IPS-15b (cell line): ENCODE measurements at regions not wholly inside any gene's neighbourhood (a gene's known extent, or its start where the extent isn't known, plus 50 kb on each side); places are given as distances from the start of the nearest gene placed in this dataset.
A peak's percentile ranks its signal among the peaks of the same experiment; 100 is the strongest.
"Not testable (repeated sequence)": the region's sequence is repeated elsewhere in the genome, so short reads cannot be mapped to it uniquely, and the experiment has no call there.

Experiments used
- H3K27me3 ChIP-seq: one replicate; pipeline ENCODE4 v1.6.1; 2013; ENCODE audit warnings: low read length; ENCODE audit not compliant: control insufficient read depth, insufficient read depth
- H3K36me3 ChIP-seq: one replicate; pipeline ENCODE4 v1.6.1; 2013; ENCODE audit warnings: low read length; ENCODE audit not compliant: control insufficient read depth, insufficient read depth
- H3K4me1 ChIP-seq: one replicate; pipeline ENCODE4 v1.6.1; 2013; ENCODE audit warnings: mild to moderate bottlenecking, low read length; ENCODE audit not compliant: control insufficient read depth, insufficient read depth
- H3K4me3 ChIP-seq: one replicate; pipeline ENCODE4 v1.5.1; 2013; ENCODE audit warnings: low read depth, low read length
- H3K9ac ChIP-seq: one replicate; pipeline ENCODE4 v1.6.1; 2013; ENCODE audit warnings: low read depth, mild to moderate bottlenecking, low read length
- H3K9me3 ChIP-seq: one replicate; pipeline ENCODE4 v1.6.1; 2013; ENCODE audit warnings: mild to moderate bottlenecking, low read length; ENCODE audit not compliant: control insufficient read depth, insufficient read depth

DNA sequence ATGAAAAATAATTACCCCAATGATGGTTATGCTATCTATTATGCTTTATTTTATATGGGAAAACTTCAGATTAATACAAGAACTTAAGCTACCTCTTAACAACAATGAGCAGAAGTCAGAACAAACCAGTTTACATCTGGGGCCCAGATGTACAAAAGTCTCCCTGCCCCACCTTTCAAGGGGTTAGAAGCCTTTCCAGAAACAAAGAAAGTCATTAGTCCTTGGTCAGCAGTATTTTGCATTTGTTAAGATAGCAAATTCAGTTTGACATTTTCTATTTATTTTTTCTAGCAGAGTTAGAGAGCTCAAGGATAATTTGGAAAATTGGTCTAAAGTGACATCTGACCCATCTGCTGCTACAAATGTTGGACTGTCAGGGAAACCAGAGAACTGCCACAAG lies 478.7 kb upstream of the UBE2E2 start:
- H3K4me3 ChIP-seq: no peak overlapping the region
- no peaks in the 10 kb centered on the region for H3K36me3 ChIP-seq
- no peaks in the 10 kb centered on the region for H3K27me3 ChIP-seq
- H3K9ac ChIP-seq: no peak overlapping the region
- no peaks in the 10 kb centered on the region for H3K4me1 ChIP-seq
- no peaks in the 10 kb centered on the region for H3K9me3 ChIP-seq

DNA sequence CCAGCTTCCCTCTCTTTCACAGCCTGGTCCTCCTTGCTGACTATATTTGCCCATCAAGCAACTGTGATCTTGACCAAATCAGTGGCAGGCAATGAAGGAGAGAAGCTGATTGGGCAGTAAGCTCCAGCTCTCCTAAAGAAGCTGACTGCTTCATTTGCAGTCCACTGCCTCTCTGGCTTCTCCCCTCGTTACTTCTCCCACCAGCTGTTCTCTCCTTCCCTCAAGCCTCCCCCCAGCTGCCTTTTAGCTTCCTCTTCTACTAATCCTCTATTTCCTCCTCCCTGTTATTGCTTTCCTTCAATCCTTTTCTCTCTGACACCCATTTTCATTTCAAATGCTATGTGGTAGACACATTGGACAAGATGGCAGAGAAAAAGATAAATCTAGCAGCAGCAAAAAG lies 474.7 kb upstream of the UBE2E2 start:
- no peaks in the 10 kb centered on the region for H3K9me3 ChIP-seq
- H3K4me1 ChIP-seq: no peaks in the 10 kb centered on the region
- no peaks in the 10 kb centered on the region for H3K27me3 ChIP-seq
- no peak overlapping the region for H3K9ac ChIP-seq
- no peak overlapping the region for H3K4me3 ChIP-seq
- H3K36me3 ChIP-seq: no peaks in the 10 kb centered on the region

DNA sequence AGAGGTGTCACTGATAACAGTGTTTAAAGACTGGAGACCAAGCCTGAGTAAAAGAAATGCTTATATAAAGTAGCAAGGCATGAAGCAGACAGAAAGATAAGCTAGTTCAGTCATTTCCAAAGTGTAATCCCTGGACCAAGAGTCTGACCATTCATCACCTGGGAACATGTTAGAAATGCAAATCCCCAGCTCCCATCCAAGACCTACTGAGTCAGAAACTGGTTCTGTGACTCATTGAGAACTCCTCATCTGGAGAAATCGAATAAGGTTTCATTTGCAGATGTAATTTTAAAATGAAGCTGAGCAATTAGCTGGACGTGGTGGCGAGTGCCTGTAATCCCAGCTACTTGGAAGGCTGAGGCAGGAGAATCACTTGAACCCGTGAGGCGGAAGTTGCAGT lies 473.9 kb upstream of the UBE2E2 start:
- no peaks in the 10 kb centered on the region for H3K9me3 ChIP-seq

DNA sequence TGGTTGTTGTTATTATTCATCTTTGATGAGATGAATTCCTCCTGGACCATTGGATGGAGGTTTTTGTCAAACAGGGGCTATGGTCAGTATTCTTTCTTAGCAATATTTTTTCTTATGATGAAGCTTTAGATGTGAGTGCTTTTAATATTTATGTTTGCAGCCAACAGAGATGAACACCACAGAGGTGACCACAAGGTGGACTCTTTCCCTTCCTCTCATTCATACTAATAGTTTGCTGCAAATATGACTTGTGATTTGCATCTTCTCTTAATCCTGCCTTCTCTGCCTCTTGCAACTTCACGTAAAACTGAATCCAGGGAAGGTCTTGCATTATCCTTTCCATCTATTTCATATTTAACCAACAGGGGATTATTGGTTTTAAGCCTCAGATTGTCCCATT lies 473.1 kb upstream of the UBE2E2 start:
- no peaks in the 10 kb centered on the region for H3K9me3 ChIP-seq
- no peak overlapping the region for H3K9ac ChIP-seq
- H3K27me3 ChIP-seq: no peaks in the 10 kb centered on the region
- no peak overlapping the region for H3K4me3 ChIP-seq
- H3K36me3 ChIP-seq: no peaks in the 10 kb centered on the region
- no peaks in the 10 kb centered on the region for H3K4me1 ChIP-seq

More for the DNA sequence above, 473.9 kb upstream of the UBE2E2 start:
- Histone ChIP-seq H3K36me3 (no peaks in the 10 kb centered on the region), H3K4me1 (no peaks in the 10 kb centered on the region), H3K27me3 (no peaks in the 10 kb centered on the region), H3K4me3 (no peak overlapping the region), H3K9ac (no peak overlapping the region)

DNA sequence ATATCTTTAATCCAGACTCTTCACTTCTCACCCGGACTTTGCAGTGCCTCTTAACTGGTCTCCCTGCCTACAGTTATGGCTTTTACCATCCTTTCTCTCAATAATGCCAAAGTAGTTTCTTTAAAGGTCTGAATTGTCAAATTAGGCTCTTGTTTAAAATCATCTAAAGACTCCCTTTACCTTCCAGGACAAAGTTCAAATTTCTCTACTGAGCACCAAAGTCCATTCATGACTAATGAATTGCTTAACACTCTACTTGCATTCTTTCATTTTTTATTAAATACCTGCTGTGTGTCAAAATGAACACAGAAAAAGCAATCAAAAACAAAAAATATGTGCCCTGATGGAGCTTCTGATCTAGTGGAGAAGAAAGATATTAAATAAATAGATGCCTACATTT lies 472.4 kb upstream of the UBE2E2 start:
- H3K36me3 ChIP-seq: no peaks in the 10 kb centered on the region
- no peaks in the 10 kb centered on the region for H3K4me1 ChIP-seq
- no peak overlapping the region for H3K4me3 ChIP-seq
- H3K9ac ChIP-seq: no peak overlapping the region
- H3K9me3 ChIP-seq: no peaks in the 10 kb centered on the region
- no peaks in the 10 kb centered on the region for H3K27me3 ChIP-seq

DNA sequence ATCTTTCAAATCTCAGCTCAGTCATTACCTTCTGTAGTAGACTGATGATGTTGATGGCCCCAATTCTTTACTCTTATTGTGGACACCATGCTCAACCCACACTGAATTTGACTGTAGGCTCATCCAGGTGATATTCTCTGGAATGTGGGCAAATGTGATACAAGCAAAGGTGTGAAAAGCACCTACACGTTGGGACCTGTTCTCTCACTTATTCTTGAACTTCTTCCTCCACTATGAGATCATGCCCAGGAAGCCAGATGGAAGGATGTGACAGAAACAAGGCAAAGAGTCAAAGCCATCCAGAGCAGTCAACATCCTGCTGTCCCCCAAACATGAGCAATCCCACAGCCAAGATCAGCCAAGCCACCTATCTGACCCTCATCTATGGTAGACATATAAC lies 471.2 kb upstream of the UBE2E2 start:
- no peak overlapping the region for H3K9ac ChIP-seq
- no peak overlapping the region for H3K4me3 ChIP-seq
- H3K4me1 ChIP-seq: no peaks in the 10 kb centered on the region
- no peaks in the 10 kb centered on the region for H3K27me3 ChIP-seq
- H3K9me3 ChIP-seq: no peaks in the 10 kb centered on the region
- H3K36me3 ChIP-seq: no peaks in the 10 kb centered on the region

DNA sequence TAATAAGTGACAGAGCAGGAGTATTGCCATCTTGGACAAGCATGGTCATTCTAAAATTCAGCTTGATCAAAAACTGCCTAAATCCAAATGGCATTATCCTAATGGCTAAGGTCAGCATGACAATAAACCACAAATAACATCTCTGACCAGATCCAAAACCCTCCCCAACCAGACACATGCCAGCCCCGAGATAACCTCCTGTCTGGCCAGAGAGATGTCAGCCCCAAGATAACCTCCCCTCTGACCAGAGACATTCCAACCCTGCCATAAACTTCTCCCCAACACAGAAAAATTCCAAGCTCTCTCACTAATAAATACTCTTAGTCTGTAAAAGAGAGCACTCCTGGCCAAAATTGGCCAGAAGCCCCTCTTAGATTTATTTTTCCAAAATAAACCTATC lies 470.5 kb upstream of the UBE2E2 start:
- Histone ChIP-seq H3K36me3 (no peaks in the 10 kb centered on the region), H3K4me1 (no peaks in the 10 kb centered on the region), H3K9me3 (no peaks in the 10 kb centered on the region), H3K27me3 (no peaks in the 10 kb centered on the region), H3K9ac (no peak overlapping the region), H3K4me3 (no peak overlapping the region)

DNA sequence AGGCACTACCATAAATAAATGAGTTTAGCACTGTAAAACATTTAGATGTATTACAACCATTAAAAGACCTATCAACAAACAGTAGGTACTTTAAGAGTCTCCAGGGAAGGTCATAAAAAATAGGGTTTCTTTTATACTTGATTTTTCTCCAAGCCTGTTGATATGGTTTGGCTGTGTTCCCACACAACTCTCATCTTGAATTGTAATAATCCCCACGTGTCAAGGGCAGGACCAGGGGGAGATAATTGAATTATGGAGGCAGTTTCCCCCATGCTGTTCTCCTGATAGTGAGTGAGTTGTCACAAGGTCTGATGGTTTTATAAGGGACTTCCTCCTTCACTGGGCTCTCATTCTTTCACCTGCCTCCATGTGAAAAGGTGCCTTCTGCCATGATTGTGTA lies 468.9 kb upstream of the UBE2E2 start:
- no peaks in the 10 kb centered on the region for H3K9me3 ChIP-seq
- no peak overlapping the region for H3K9ac ChIP-seq
- no peaks in the 10 kb centered on the region for H3K27me3 ChIP-seq
- H3K36me3 ChIP-seq: no peaks in the 10 kb centered on the region
- no peak overlapping the region for H3K4me3 ChIP-seq
- H3K4me1 ChIP-seq: no peaks in the 10 kb centered on the region

DNA sequence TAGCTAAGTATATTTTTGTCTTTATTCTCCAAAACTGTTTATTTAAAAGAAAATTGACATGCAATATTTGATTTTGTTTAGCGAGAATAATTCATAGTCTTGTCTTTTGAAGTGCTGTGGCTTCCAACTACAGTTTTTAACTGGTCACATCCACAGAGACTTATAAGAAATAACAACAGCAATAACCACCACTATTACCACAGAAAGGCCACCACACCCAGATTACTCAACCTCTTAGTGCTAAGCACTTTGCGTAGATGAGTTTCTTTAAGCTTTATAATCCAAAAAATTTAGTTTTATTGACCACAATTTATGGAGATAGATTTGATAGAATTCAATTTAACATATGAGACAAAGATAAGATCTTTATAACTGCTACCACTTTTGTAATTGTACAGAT lies 468.4 kb upstream of the UBE2E2 start:
- Histone ChIP-seq H3K27me3 (no peaks in the 10 kb centered on the region), H3K4me3 (no peak overlapping the region), H3K9ac (no peak overlapping the region), H3K9me3 (no peaks in the 10 kb centered on the region), H3K4me1 (no peaks in the 10 kb centered on the region), H3K36me3 (no peaks in the 10 kb centered on the region)

DNA sequence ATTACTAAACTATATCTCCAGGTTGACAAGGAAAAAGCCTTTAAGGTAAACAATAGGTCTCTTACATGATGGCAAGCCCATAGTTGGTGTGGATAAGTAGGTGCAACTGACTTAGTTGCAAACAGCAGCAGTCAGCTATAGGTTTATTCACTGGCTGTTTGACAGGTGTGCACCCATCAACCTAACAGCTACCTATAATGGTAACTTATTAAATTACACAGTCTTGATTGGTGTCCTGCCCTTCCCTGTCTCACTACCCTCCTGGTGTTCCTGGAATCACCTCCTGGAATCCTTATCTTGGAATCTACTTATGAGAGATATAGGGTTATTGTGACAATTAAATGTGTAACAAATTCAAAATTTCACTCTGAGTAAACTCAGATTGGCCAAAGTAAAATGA lies 467.8 kb upstream of the UBE2E2 start:
- Histone ChIP-seq H3K9ac (no peak overlapping the region), H3K4me1 (no peaks in the 10 kb centered on the region), H3K27me3 (no peaks in the 10 kb centered on the region), H3K4me3 (no peak overlapping the region), H3K36me3 (no peaks in the 10 kb centered on the region), H3K9me3 (no peaks in the 10 kb centered on the region)

DNA sequence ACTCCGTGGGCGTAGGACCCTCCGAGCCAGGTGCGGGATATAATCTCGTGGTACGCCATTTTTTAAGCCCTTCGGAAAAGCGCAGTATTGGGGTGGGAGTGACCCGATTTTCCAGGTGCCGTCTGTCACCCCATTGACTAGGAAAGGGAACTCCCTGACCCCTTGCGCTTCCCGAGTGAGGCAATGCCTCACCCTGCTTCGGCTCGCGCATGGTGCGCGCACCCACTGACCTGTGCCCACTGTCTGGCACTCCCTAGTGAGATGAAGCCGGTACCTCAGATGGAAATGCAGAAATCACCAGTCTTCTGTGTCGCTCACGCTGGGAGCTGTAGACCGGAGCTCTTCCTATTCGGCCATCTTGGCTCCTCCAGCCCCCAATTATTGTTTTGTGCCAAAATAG lies 459.7 kb upstream of the UBE2E2 start:
- not testable (repeated sequence) for H3K27me3 ChIP-seq, H3K4me1 ChIP-seq, H3K36me3 ChIP-seq, H3K9ac ChIP-seq, H3K9me3 ChIP-seq
- peak overlapping the region; percentile 26 for H3K4me3 ChIP-seq

DNA sequence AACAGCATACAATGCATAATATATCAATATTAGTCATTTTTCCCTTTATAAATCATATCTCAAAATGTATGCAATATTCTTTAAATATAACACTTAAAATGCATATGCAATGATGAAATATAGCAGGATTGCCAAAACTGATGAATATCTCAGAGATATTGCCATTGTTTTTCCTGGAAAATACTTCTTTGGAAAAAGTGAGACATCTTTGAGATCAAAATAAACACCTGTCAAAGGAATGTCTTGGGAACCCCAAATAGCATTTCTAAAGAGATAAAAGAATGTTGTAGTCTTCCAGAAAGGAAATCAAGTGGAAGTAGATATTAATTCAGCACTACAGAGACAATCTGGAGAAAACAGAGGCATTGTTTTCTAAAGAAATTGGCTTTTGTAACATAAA lies 457.8 kb upstream of the UBE2E2 start:
- Histone ChIP-seq H3K36me3 (no peaks in the 10 kb centered on the region), H3K27me3 (no peaks in the 10 kb centered on the region), H3K9me3 (no peaks in the 10 kb centered on the region), H3K4me1 (no peaks in the 10 kb centered on the region), H3K9ac (no peak overlapping the region), H3K4me3 (no peak overlapping the region)

DNA sequence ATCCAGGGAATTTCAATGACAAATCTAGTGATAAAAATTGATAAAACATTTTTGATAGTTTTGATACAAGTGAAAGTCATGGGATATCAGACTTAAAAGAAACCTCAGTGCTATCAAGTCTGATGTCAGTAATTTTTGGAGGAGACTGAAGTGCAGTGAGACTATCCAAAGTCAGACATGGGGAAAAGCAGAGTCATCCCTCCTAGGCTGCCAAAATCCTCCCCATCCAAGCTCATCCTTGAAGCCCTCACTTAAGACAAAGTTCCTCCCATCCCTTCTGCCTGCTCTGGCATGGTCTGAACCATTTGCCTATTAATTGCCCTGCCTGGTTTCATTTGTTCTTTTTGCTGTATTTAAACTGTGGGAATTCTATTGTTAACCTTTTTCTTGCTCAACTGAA lies 456.9 kb upstream of the UBE2E2 start:
- Histone ChIP-seq H3K4me3 (no peak overlapping the region), H3K9me3 (no peaks in the 10 kb centered on the region), H3K27me3 (no peaks in the 10 kb centered on the region), H3K36me3 (no peaks in the 10 kb centered on the region), H3K9ac (no peak overlapping the region), H3K4me1 (no peaks in the 10 kb centered on the region)
